Testis (tissue), 2 donors: ENCODE measurements at regions not wholly inside any gene's neighbourhood (a gene's known extent, or its start where the extent isn't known, plus 50 kb on each side); places are given as distances from the start of the nearest gene placed in this dataset.

ENCODE experiments used
- DNase-seq: peaks from one replicate; pipeline ENCODE4 v3.0.0-alpha.2; 2019
- H3K27ac ChIP-seq, 2 donors: fragments of 200-600 bp; sonication (generic); one replicate each; pipeline ENCODE4 v1.5.1; 2019
- H3K27me3 ChIP-seq: fragments of 200-600 bp; sonication (generic); one replicate; pipeline ENCODE4 v1.5.1; 2019
- H3K36me3 ChIP-seq: fragments of 200-600 bp; sonication (generic); one replicate; pipeline ENCODE4 v1.5.1; 2017; ENCODE audit warnings: low read depth; ENCODE audit errors: missing control alignments
- H3K4me1 ChIP-seq: fragments of 200-600 bp; sonication (generic); one replicate; pipeline ENCODE4 v1.5.1; 2019
- H3K4me3 ChIP-seq, 2 donors: fragments of 200-600 bp; sonication (generic); one replicate each; pipeline ENCODE4 v1.5.1; 2017 to 2019
- H3K9me3 ChIP-seq: fragments of 200-600 bp; sonication (generic); one replicate; pipeline ENCODE4 v1.5.1; 2017
- CTCF ChIP-seq, 3 experiments: fragments of 450-650 bp in 2 of 3; fragments of 200-600 bp in 1 of 3; sonication (generic) in 1 of 3; IDR thresholded peaks; one replicate each; pipeline ENCODE4 v1.5.1; 2016 to 2019; ENCODE audit warnings: antibody characterized with exemption in 3 of 3, mild to moderate bottlenecking in 2 of 3, moderate library complexity in 1 of 3
- POLR2A ChIP-seq: fragments of 450-650 bp; IDR thresholded peaks from one replicate; pipeline ENCODE4 v1.6.1; 2017; ENCODE audit warnings: antibody characterized with exemption, mild to moderate bottlenecking, moderate library complexity
- WGBS, 2 donors: methylation state at CpG; one replicate each; pipeline ENCODE4 v1.1.5; 2018; 5-methylcytosine and 5-hydroxymethylcytosine counted together
- intact Hi-C: fragments of 100-400 bp; cut with DNase I; formaldehyde crosslinking; loops from one replicate; pipeline ENCODE4 v1.15.1; 2023; ENCODE audit warnings: low total_unique reads

GRCh38 chr11:19557720-19558140 is 154.9 kb upstream of the NAV2 start:
- TF ChIP-seq CTCF (IDR thresholded peaks at IDR 0.05) (peak; percentile 39 to 82 (median 70)), POLR2A (no peak)
- no peaks in the 10 kb centered on the region for H3K27me3 ChIP-seq
- H3K27ac ChIP-seq, result no peak overlapping the region
- peak; percentile 82 for DNase-seq
- no peaks in the 10 kb centered on the region for H3K4me1 ChIP-seq
- H3K4me3 ChIP-seq, result no peak overlapping the region
- intact Hi-C loops, result loop anchor here (10.0 kb wide), 2 partner anchors 243 to 483 kb away; no protein-coding TSS in a partner anchor
- H3K9me3 ChIP-seq, result no peaks in the 10 kb centered on the region
- 13 to 26% methylated on average over 7 of the region's 7 CpGs for WGBS, 2 donors
- no peaks in the 10 kb centered on the region for H3K36me3 ChIP-seq

- WGBS, 2 donors, result 70 to 73% methylated on average over 6 of the region's 6 CpGs
- Histone ChIP-seq H3K4me1 (no peaks in the 10 kb centered on the region), H3K27ac (no peak overlapping the region), H3K9me3 (no peaks in the 10 kb centered on the region), H3K36me3 (no peaks in the 10 kb centered on the region), H3K27me3 (no peaks in the 10 kb centered on the region), H3K4me3 (no peak overlapping the region)
- TF ChIP-seq CTCF (IDR thresholded peaks at IDR 0.05) (no peak), POLR2A (no peak)
- intact Hi-C loops, result loop anchor here (10.0 kb wide), 2 partner anchors 242 to 482 kb away; no protein-coding TSS in a partner anchor
- no peak for DNase-seq
These were observed 155.5 kb upstream of the NAV2 start for GRCh38 chr11:19557185-19557584.

GRCh38 chr11:19555266-19555665 is 157.4 kb upstream of the NAV2 start:
- Histone ChIP-seq H3K36me3 (no peaks in the 10 kb centered on the region), H3K4me3 (no peak overlapping the region), H3K9me3 (no peaks in the 10 kb centered on the region), H3K4me1 (no peaks in the 10 kb centered on the region), H3K27ac (no peak overlapping the region), H3K27me3 (no peaks in the 10 kb centered on the region)
- TF ChIP-seq CTCF (IDR thresholded peaks at IDR 0.05) (no peak), POLR2A (no peak)
- intact Hi-C loops, result loop anchor here (10.0 kb wide), 2 partner anchors 240 to 480 kb away; no protein-coding TSS in a partner anchor
- no peak for DNase-seq
- WGBS, 2 donors, result 86 to 90% methylated on average over 3 of the region's 3 CpGs

- H3K4me3 ChIP-seq, result no peak overlapping the region
- H3K9me3 ChIP-seq, result no peaks in the 10 kb centered on the region
- DNase-seq, result peak; percentile 88
- no peak overlapping the region for H3K27ac ChIP-seq
- no peaks in the 10 kb centered on the region for H3K36me3 ChIP-seq
- H3K4me1 ChIP-seq, result no peaks in the 10 kb centered on the region
- no peaks in the 10 kb centered on the region for H3K27me3 ChIP-seq
- intact Hi-C loops, result loop anchor here (10.0 kb wide), 2 partner anchors 239 to 479 kb away; no protein-coding TSS in a partner anchor
- TF ChIP-seq POLR2A (no peak), CTCF (IDR thresholded peaks at IDR 0.05) (peak; percentile 80 to 84 (median 84))
- 46% methylated on average over 7 to 8 of the region's 8 CpGs for WGBS, 2 donors
These were observed 158.8 kb upstream of the NAV2 start for GRCh38 chr11:19553683-19554333.
